ENCODE measurements at regions not wholly inside any gene's neighbourhood (a gene's known extent, or its start where the extent isn't known, plus 50 kb on each side); places are given as distances from the start of the nearest gene placed in this dataset.
"Not testable (repeated sequence)": the region's sequence is repeated elsewhere in the genome, so short reads cannot be mapped to it uniquely, and the experiment has no call there.

DNA sequence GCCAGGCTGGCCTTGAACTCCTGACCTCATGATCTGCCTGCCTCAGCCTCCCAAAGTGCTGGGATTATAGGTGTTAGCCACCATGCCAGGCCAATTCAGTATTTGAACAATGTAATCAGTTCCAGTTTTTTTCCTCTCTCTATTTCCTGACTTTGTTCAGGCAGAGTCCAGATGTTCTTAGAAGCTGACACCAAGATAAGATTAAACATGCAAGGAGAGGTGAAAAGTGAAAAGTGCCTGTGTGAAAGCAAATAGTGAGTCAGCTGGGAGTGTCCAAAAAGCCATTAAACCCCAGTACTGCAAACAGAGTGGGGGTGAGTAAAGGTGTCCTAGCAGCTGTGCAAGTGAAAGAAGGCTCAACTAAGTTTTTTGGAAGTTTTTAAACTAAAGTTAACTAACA, 231.5 kb downstream of the PTH2R start:
- no peaks in the 10 kb centered on the region for H3K36me3 Mint-ChIP-seq (ENCODE audit: low read depth)
- H3K4me1 Mint-ChIP-seq: no peaks in the 10 kb centered on the region
- DNase-seq (no peak), ATAC-seq (no peak)
- H3K4me3 Mint-ChIP-seq: no peak overlapping the region
- no peak overlapping the region for H3K27ac Mint-ChIP-seq
- H3K9me3 Mint-ChIP-seq: peaks cover 12% of the 10 kb centered on the region
- H3K27me3 Mint-ChIP-seq: no peaks in the 10 kb centered on the region

DNA sequence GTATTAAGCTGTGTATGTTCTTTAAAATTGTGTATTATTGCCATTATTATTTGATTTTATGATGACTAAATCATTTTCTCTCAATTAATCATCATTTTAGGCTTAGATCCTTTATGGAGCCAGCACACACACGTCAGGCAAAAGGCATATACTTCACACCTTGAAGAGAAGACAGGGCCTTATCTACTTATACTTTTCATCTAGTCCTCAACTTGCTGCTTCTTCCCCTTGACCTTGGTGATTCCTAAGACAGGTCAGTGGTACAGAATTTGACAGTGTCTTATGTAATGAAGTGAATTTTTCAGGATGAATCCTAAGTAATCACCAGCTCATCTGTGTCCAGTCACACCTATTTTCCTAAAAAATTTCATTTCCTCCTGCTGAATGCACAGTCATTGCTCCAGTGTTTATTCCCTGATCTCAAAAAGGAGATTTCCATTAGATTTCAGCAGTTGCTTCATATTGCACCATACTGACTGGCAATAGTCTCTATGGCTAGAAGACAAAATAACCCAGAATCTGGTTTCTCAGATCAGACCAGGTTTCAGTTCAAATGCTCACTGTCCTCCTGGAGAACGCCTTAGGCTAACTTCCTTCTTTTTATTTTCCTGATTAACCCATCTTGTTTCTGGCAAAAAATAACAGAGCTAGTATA, 235.7 kb downstream of the PTH2R start:
- Mint-ChIP-seq H3K4me3 (no peak overlapping the region), H3K36me3 (ENCODE audit: low read depth) (no peaks in the 10 kb centered on the region), H3K27ac (no peak overlapping the region), H3K4me1 (no peaks in the 10 kb centered on the region), H3K27me3 (no peaks in the 10 kb centered on the region), H3K9me3 (peaks cover 4% of the 10 kb centered on the region)
- DNase-seq (no peak), ATAC-seq (no peak)

DNA sequence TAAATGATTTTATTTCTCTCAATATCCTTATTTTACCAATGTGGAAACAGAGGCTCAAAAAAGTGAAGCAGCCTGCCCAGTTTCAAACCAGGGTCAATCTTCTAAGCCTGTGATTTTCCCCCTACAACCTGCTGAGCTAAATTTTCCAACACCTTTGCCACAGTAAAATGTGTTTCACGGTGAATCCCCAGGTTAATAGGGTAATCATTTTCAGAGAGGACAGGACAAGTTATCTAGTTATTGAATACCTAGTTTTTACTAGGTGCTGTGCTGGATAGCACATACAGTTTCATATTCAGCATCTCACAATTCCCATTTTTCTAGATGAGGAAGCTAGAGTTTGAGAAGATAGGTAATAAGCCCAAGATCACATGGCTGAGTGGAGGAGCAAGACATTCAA, 236.6 kb downstream of the PTH2R start:
- H3K27me3 Mint-ChIP-seq: no peaks in the 10 kb centered on the region
- ATAC-seq (no peak), DNase-seq (no peak)
- H3K27ac Mint-ChIP-seq: no peak overlapping the region
- no peaks in the 10 kb centered on the region for H3K36me3 Mint-ChIP-seq (ENCODE audit: low read depth)
- no peaks in the 10 kb centered on the region for H3K4me1 Mint-ChIP-seq
- H3K9me3 Mint-ChIP-seq: peaks cover under 1% of the 10 kb centered on the region
- H3K4me3 Mint-ChIP-seq: no peak overlapping the region

GRCh38 chr2:208645226-208645625, 238.6 kb downstream of the PTH2R start:
- Mint-ChIP-seq H3K27ac (no peak overlapping the region), H3K36me3 (ENCODE audit: low read depth) (no peaks in the 10 kb centered on the region), H3K27me3 (no peaks in the 10 kb centered on the region), H3K9me3 (no peaks in the 10 kb centered on the region), H3K4me1 (no peaks in the 10 kb centered on the region), H3K4me3 (no peak overlapping the region)
- no peak for DNase-seq
- no peak for ATAC-seq

DNA sequence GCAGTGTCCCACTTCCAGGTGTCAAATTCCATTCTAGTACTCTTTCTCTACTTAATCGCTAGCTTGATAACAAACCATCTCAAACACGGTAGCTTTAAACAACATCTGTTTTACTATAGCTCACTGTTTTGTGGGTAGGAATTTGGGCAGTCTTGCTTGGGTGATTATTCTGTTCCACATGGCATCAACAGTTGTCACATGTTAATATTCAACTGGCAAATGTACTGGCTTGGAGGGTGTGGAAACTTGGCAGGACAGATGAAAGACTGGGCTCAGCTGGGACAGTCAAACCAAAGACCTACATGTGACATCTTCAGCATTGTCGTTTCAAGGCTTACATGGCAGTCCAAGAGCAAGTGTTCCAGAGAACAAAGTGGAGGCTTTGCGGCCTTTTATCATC, 241.8 kb downstream of the PTH2R start:
- Mint-ChIP-seq H3K36me3 (ENCODE audit: low read depth) (no peaks in the 10 kb centered on the region), H3K4me1 (no peaks in the 10 kb centered on the region), H3K4me3 (no peak overlapping the region), H3K27me3 (no peaks in the 10 kb centered on the region), H3K9me3 (no peaks in the 10 kb centered on the region), H3K27ac (no peak overlapping the region)
- no peak for DNase-seq
- ATAC-seq: no peak

- H3K9me3 Mint-ChIP-seq: no peaks in the 10 kb centered on the region
- DNase-seq (no peak), ATAC-seq (no peak)
- no peak overlapping the region for H3K27ac Mint-ChIP-seq
- no peaks in the 10 kb centered on the region for H3K27me3 Mint-ChIP-seq
- H3K4me3 Mint-ChIP-seq: no peak overlapping the region
- H3K36me3 Mint-ChIP-seq (ENCODE audit: low read depth): no peaks in the 10 kb centered on the region
- no peaks in the 10 kb centered on the region for H3K4me1 Mint-ChIP-seq
Observed at GRCh38 chr2:208653383-208653782, 246.8 kb downstream of the PTH2R start.

DNA sequence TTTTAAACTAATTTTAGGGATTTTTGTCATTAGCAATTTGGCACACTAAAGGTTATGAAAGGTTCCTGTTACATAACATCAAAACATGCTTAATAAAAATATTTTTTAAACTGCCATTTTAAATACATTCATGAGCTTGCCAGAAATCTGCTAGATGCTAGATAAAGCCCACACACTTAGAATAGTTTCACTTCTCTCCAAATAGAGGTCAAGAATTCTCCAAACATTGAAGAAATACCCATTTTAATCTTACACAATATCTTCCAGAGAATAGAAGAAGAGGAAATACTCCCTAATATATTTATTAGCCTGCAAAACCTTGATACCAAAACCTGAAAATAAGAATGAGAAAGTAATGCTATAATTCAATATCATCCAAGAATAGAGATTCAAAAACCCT, 247.5 kb downstream of the PTH2R start:
- no peak for DNase-seq
- H3K4me3 Mint-ChIP-seq: no peak overlapping the region
- no peaks in the 10 kb centered on the region for H3K9me3 Mint-ChIP-seq
- H3K27ac Mint-ChIP-seq: no peak overlapping the region
- H3K4me1 Mint-ChIP-seq: no peaks in the 10 kb centered on the region
- no peak for ATAC-seq
- no peaks in the 10 kb centered on the region for H3K27me3 Mint-ChIP-seq
- H3K36me3 Mint-ChIP-seq (ENCODE audit: low read depth): no peaks in the 10 kb centered on the region

DNA sequence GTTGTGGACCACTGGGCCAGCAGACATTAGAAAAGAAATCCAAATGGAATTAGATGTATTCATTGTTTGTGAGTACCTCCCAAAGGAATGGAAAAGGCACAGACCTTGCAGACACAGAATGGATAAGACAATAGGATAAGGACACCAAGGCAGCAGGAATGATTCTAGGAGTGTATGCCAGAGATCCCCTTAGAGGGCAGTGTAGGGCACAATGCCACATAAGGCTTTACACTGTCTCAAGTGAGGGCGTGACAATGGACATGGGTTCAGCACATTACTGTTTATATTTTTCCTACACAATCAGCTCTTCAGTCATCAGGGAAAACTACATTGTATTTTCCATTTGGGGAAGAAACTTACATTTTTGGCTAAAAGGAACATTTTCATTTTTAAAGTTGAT, 250.9 kb downstream of the PTH2R start:
- ATAC-seq (no peak), DNase-seq (no peak)
- no peaks in the 10 kb centered on the region for H3K27me3 Mint-ChIP-seq
- H3K36me3 Mint-ChIP-seq (ENCODE audit: low read depth): no peaks in the 10 kb centered on the region
- H3K4me1 Mint-ChIP-seq: no peaks in the 10 kb centered on the region
- peaks cover 4% of the 10 kb centered on the region for H3K9me3 Mint-ChIP-seq
- no peak overlapping the region for H3K4me3 Mint-ChIP-seq
- no peak overlapping the region for H3K27ac Mint-ChIP-seq

DNA sequence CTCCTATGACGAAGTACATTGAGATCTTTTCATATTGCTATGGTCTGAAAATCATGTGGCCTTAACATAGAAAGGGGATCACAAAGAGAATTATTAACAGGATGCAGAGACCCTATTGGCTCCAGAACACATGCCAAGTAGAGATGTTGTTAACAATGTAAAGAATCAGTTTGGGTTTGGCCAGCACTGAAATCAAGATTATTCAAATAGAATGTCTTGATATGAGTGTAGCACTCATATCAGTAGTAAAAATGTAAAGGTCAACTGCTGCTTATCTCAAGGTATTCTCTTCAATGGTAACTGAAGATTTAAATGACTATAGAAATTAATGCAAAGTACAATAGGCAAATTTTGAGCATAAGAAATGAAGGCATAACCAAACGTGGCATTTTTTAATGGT, 262.8 kb downstream of the PTH2R start:
- Mint-ChIP-seq H3K4me3 (no peak overlapping the region), H3K36me3 (ENCODE audit: low read depth) (no peaks in the 10 kb centered on the region), H3K9me3 (no peaks in the 10 kb centered on the region), H3K4me1 (no peaks in the 10 kb centered on the region), H3K27me3 (no peaks in the 10 kb centered on the region), H3K27ac (no peak overlapping the region)
- DNase-seq (no peak), ATAC-seq (no peak)

- H3K27ac Mint-ChIP-seq: no peak overlapping the region
- DNase-seq: no peak
- H3K36me3 Mint-ChIP-seq (ENCODE audit: low read depth): no peaks in the 10 kb centered on the region
- no peaks in the 10 kb centered on the region for H3K4me1 Mint-ChIP-seq
- H3K27me3 Mint-ChIP-seq: no peaks in the 10 kb centered on the region
- ATAC-seq: no peak
- H3K4me3 Mint-ChIP-seq: no peak overlapping the region
- no peaks in the 10 kb centered on the region for H3K9me3 Mint-ChIP-seq
Observed at GRCh38 chr2:208671284-208671683, 264.7 kb downstream of the PTH2R start.

DNA sequence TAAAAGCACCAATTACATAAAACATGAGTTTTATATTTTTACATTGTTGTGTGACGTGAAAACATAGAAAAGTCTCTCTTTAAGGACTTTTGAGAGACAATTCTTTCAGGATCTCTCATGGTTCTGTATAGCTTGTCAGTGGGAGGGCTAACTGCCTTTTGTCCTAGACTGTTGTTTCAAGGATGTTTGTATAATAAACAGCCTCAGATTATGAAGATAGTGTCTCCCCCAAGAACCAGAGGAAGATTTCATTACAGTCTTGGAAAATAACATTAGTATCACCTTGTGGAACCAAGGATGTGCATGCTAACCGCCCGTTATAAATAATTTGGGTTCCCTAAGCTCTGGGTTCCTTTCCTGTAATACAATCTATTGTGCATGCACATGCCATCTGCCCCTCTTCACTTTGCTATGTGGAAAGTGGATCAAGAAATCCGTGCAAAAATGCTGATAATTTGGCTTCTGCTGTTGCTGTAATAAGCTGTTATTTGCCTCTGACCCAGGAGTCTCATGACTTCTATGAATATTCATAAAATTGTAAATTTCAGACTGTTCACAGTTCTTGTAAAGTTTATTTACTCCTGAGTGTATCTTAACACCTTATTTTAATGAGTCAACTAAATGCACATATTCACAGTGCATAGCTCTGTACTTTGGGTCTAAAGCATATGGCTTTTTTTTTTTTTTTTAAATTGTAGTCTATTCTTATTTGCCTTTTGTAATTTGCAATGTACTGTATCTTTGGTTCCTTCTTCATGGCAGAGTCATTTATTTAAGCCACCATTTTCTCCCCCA, 265.5 kb downstream of the PTH2R start:
- no peak overlapping the region for H3K4me3 Mint-ChIP-seq
- no peaks in the 10 kb centered on the region for H3K36me3 Mint-ChIP-seq (ENCODE audit: low read depth)
- no peaks in the 10 kb centered on the region for H3K9me3 Mint-ChIP-seq
- no peak for DNase-seq
- H3K27ac Mint-ChIP-seq: no peak overlapping the region
- H3K27me3 Mint-ChIP-seq: no peaks in the 10 kb centered on the region
- no peaks in the 10 kb centered on the region for H3K4me1 Mint-ChIP-seq
- ATAC-seq: no peak

- H3K27ac Mint-ChIP-seq: no peak overlapping the region
- no peaks in the 10 kb centered on the region for H3K36me3 Mint-ChIP-seq (ENCODE audit: low read depth)
- ATAC-seq: no peak
- DNase-seq: no peak
- no peaks in the 10 kb centered on the region for H3K27me3 Mint-ChIP-seq
- H3K4me1 Mint-ChIP-seq: no peaks in the 10 kb centered on the region
- H3K9me3 Mint-ChIP-seq: no peaks in the 10 kb centered on the region
- no peak overlapping the region for H3K4me3 Mint-ChIP-seq
Observed at GRCh38 chr2:208673631-208674030, 267.0 kb downstream of the PTH2R start.

DNA sequence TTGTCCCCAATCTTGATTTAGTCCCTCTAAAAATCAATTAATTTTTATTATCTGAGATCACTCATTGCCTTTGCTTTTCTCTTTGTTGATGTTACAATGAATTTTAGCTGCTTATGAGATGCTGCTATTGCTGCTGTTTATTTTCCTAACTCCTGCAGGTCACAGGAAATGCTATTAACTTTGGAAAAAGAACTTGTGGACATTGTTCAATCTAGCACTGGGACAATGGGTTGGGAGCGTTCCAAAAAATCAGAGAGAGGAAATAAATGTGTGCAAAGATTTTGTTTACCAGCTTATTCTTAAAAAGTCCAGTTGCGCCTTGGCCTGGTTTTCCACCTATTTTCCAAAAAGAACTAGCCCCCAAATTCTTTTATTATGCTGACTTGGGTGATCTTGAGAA, 268.3 kb downstream of the PTH2R start:
- Mint-ChIP-seq H3K4me1 (no peaks in the 10 kb centered on the region), H3K4me3 (no peak overlapping the region), H3K27ac (no peak overlapping the region), H3K27me3 (no peaks in the 10 kb centered on the region), H3K36me3 (ENCODE audit: low read depth) (no peaks in the 10 kb centered on the region), H3K9me3 (no peaks in the 10 kb centered on the region)
- ATAC-seq (no peak), DNase-seq (no peak)

DNA sequence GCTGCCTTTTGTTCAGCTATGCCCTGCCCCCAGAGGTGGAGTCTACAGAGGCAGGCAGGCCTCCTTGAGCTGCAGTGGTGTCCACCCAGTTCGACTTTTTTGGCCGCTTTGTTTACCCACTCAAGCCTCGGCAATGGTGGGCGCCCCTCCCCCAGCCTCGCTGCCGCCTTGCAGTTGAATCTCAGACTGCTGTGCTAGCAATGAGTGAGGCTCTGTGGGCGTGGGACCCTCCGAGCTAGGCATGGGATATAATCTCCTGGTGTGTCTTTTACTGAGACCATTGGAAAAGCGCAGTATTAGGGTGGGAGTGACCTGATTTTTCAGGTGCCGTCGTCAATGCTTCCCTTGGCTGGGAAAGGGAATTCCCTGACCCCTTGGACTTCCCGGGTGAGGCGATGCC, 279.3 kb downstream of the PTH2R start:
- ATAC-seq; H3K36me3 Mint-ChIP-seq (ENCODE audit: low read depth); H3K27ac Mint-ChIP-seq; H3K4me3 Mint-ChIP-seq; H3K4me1 Mint-ChIP-seq; H3K27me3 Mint-ChIP-seq; DNase-seq: not testable (repeated sequence)
- H3K9me3 Mint-ChIP-seq: peaks cover 22% of the 10 kb centered on the region

- no peak for ATAC-seq
- DNase-seq: no peak
- no peak overlapping the region for H3K27ac Mint-ChIP-seq
- no peaks in the 10 kb centered on the region for H3K27me3 Mint-ChIP-seq
- H3K36me3 Mint-ChIP-seq (ENCODE audit: low read depth): no peaks in the 10 kb centered on the region
- no peaks in the 10 kb centered on the region for H3K4me1 Mint-ChIP-seq
- no peak overlapping the region for H3K4me3 Mint-ChIP-seq
- H3K9me3 Mint-ChIP-seq: peaks cover 24% of the 10 kb centered on the region
Observed at GRCh38 chr2:208686665-208687064, 280.1 kb downstream of the PTH2R start.

Data from activated naive CD8-positive, alpha-beta T cell treated with anti-CD3 and anti-CD28 coated beads, Interleukin-2, amount 50 U/mL, for 24 hours (primary cell).